Body of pancreas (tissue), 4 donors: ENCODE measurements at regions not wholly inside any gene's neighbourhood (a gene's known extent, or its start where the extent isn't known, plus 50 kb on each side); places are given as distances from the start of the nearest gene placed in this dataset.

ENCODE experiments used
- POLR2A ChIP-seq, 3 donors: fragments of 450-650 bp; IDR thresholded peaks; one replicate each; pipeline ENCODE4 v1.6.1; 2016; ENCODE audit warnings: antibody characterized with exemption in 3 of 3, mild to moderate bottlenecking in 2 of 3
- TF ChIP-seq, protein P1 (sequence below), 7 experiments: fragments of 450-650 bp in 4 of 7; fragments of 200-600 bp in 3 of 7; sonication (generic) in 3 of 7; IDR thresholded peaks; one replicate each; pipeline ENCODE4 v1.5.1; 2016 to 2019; ENCODE audit warnings: antibody characterized with exemption in 7 of 7

DNA sequence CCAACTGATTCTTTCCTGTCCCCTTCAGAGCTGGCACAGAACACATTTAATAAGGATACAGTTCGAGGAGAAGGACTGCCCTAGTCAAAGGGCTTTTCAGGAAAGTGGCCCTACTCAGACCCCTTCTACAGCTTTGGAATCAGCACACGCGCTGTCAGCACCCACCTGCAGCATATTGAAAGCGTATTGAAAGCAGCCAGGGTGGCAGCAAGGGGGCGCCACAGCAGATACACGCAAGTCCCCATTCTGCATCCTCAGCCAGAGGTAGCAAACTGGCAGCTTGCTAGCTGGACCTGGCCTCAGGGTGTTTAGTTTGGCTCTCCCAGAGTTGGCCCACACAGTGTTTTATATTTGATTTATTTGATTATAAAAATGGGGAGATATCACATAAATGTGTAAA lies 101.0 kb upstream of the NT5C1B start:
- TF ChIP-seq, protein P1, sequence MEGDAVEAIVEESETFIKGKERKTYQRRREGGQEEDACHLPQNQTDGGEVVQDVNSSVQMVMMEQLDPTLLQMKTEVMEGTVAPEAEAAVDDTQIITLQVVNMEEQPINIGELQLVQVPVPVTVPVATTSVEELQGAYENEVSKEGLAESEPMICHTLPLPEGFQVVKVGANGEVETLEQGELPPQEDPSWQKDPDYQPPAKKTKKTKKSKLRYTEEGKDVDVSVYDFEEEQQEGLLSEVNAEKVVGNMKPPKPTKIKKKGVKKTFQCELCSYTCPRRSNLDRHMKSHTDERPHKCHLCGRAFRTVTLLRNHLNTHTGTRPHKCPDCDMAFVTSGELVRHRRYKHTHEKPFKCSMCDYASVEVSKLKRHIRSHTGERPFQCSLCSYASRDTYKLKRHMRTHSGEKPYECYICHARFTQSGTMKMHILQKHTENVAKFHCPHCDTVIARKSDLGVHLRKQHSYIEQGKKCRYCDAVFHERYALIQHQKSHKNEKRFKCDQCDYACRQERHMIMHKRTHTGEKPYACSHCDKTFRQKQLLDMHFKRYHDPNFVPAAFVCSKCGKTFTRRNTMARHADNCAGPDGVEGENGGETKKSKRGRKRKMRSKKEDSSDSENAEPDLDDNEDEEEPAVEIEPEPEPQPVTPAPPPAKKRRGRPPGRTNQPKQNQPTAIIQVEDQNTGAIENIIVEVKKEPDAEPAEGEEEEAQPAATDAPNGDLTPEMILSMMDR (IDR thresholded peaks at IDR 0.05), result no peak
- no peak for TF ChIP-seq POLR2A (IDR thresholded peaks at IDR 0.05)
